ENCODE measurements at regions not wholly inside any gene's neighbourhood (a gene's known extent, or its start where the extent isn't known, plus 50 kb on each side); places are given as distances from the start of the nearest gene placed in this dataset.

- no peaks in the 10 kb centered on the region for H3K27me3 ChIP-seq (ENCODE audit: control insufficient read depth, low read length)
- H3K79me2 ChIP-seq (ENCODE audit: control insufficient read depth, low read length): peaks cover 18% of the 10 kb centered on the region
- H3K4me2 ChIP-seq (ENCODE audit: low read length): no peak overlapping the region
- H4K20me1 ChIP-seq (ENCODE audit: control insufficient read depth, insufficient read depth, low read depth, low read length): peaks cover 4% of the 10 kb centered on the region; the same call in 1 of the 2 replicates
- TF ChIP-seq CTCF (IDR thresholded peaks at IDR 0.05; ENCODE audit: low read depth, low read length, poor library complexity, severe bottlenecking) (no peak), EZH2phosphoT487 (IDR thresholded peaks at IDR 0.05; ENCODE audit: borderline replicate concordance, low read length) (no peak)
- no peaks in the 10 kb centered on the region for H3K36me3 ChIP-seq (ENCODE audit: control insufficient read depth, low read length)
- no peak overlapping the region for H3K4me3 ChIP-seq (ENCODE audit: low read length)
- H3K9me3 ChIP-seq (ENCODE audit: control insufficient read depth, insufficient read depth, low read length): no peaks in the 10 kb centered on the region
- H3K27ac ChIP-seq (ENCODE audit: low read depth, low read length): no peak overlapping the region
- H3K4me1 ChIP-seq (ENCODE audit: control insufficient read depth, low read length): peaks cover 11% of the 10 kb centered on the region
- H3K9me2 ChIP-seq (replicated peaks; ENCODE audit: control insufficient read depth, low read length): no peaks in the 10 kb centered on the region
- H3F3A ChIP-seq (ENCODE audit: control insufficient read depth, insufficient read depth): no peaks in the 10 kb centered on the region
These were observed 150.9 kb downstream of the CRYBB2 start for GRCh38 chr22:25370322-25370721.

GRCh38 chr22:25372000-25372595, 152.7 kb downstream of the CRYBB2 start:
- peaks cover 11% of the 10 kb centered on the region for H3K4me1 ChIP-seq (ENCODE audit: control insufficient read depth, low read length)

GRCh38 chr22:25373961-25374360, 154.5 kb downstream of the CRYBB2 start:
- Histone ChIP-seq H3F3A (ENCODE audit: control insufficient read depth, insufficient read depth) (no peaks in the 10 kb centered on the region), H3K4me2 (ENCODE audit: low read length) (no peak overlapping the region), H3K27ac (ENCODE audit: low read depth, low read length) (no peak overlapping the region), H3K79me2 (ENCODE audit: control insufficient read depth, low read length) (peaks cover 2% of the 10 kb centered on the region), H3K4me1 (ENCODE audit: control insufficient read depth, low read length) (peaks cover 6% of the 10 kb centered on the region), H3K4me3 (ENCODE audit: low read length) (no peak overlapping the region), H3K9me2 (replicated peaks; ENCODE audit: control insufficient read depth, low read length) (no peaks in the 10 kb centered on the region), H3K36me3 (ENCODE audit: control insufficient read depth, low read length) (peaks cover 8% of the 10 kb centered on the region; the same call in 1 of the 2 replicates), H3K9me3 (ENCODE audit: control insufficient read depth, insufficient read depth, low read length) (no peaks in the 10 kb centered on the region), H4K20me1 (ENCODE audit: control insufficient read depth, insufficient read depth, low read depth, low read length) (no peaks in the 10 kb centered on the region), H3K27me3 (ENCODE audit: control insufficient read depth, low read length) (no peaks in the 10 kb centered on the region)
- no peak for TF ChIP-seq EZH2phosphoT487 (IDR thresholded peaks at IDR 0.05; ENCODE audit: borderline replicate concordance, low read length)
- TF ChIP-seq CTCF (IDR thresholded peaks at IDR 0.05; ENCODE audit: low read depth, low read length, poor library complexity, severe bottlenecking): no peak

More at GRCh38 chr22:25372000-25372595, 152.7 kb downstream of the CRYBB2 start:
- Histone ChIP-seq H3K9me3 (ENCODE audit: control insufficient read depth, insufficient read depth, low read length) (no peaks in the 10 kb centered on the region), H3K27me3 (ENCODE audit: control insufficient read depth, low read length) (no peaks in the 10 kb centered on the region), H3K79me2 (ENCODE audit: control insufficient read depth, low read length) (peaks cover 18% of the 10 kb centered on the region), H3K9me2 (replicated peaks; ENCODE audit: control insufficient read depth, low read length) (no peaks in the 10 kb centered on the region), H4K20me1 (ENCODE audit: control insufficient read depth, insufficient read depth, low read depth, low read length) (peaks cover 4% of the 10 kb centered on the region; the same call in 1 of the 2 replicates), H3F3A (ENCODE audit: control insufficient read depth, insufficient read depth) (no peaks in the 10 kb centered on the region), H3K4me2 (ENCODE audit: low read length) (no peak overlapping the region), H3K36me3 (ENCODE audit: control insufficient read depth, low read length) (peaks cover 5% of the 10 kb centered on the region; the same call in 1 of the 2 replicates), H3K27ac (ENCODE audit: low read depth, low read length) (no peak overlapping the region), H3K4me3 (ENCODE audit: low read length) (no peak overlapping the region)
- TF ChIP-seq EZH2phosphoT487 (IDR thresholded peaks at IDR 0.05; ENCODE audit: borderline replicate concordance, low read length): no peak

- Histone ChIP-seq H3K4me3 (ENCODE audit: low read length) (no peak overlapping the region), H3K4me1 (ENCODE audit: control insufficient read depth, low read length) (no peaks in the 10 kb centered on the region; the same call in 1 of the 2 replicates), H3K27ac (ENCODE audit: low read depth, low read length) (no peak overlapping the region), H3K36me3 (ENCODE audit: control insufficient read depth, low read length) (peaks cover 13% of the 10 kb centered on the region; the same call in 1 of the 2 replicates), H3K9me3 (ENCODE audit: control insufficient read depth, insufficient read depth, low read length) (no peaks in the 10 kb centered on the region), H3K4me2 (ENCODE audit: low read length) (no peak overlapping the region), H3K79me2 (ENCODE audit: control insufficient read depth, low read length) (no peaks in the 10 kb centered on the region), H3K27me3 (ENCODE audit: control insufficient read depth, low read length) (no peaks in the 10 kb centered on the region), H4K20me1 (ENCODE audit: control insufficient read depth, insufficient read depth, low read depth, low read length) (no peaks in the 10 kb centered on the region), H3K9me2 (replicated peaks; ENCODE audit: control insufficient read depth, low read length) (no peaks in the 10 kb centered on the region), H3F3A (ENCODE audit: control insufficient read depth, insufficient read depth) (no peaks in the 10 kb centered on the region)
- TF ChIP-seq EZH2phosphoT487 (IDR thresholded peaks at IDR 0.05; ENCODE audit: borderline replicate concordance, low read length) (no peak), CTCF (IDR thresholded peaks at IDR 0.05; ENCODE audit: low read depth, low read length, poor library complexity, severe bottlenecking) (no peak)
These were observed 155.4 kb downstream of the CRYBB2 start for GRCh38 chr22:25374869-25375268.
